Peyer's patch (tissue), 4 donors: ENCODE measurements at regions not wholly inside any gene's neighbourhood (a gene's known extent, or its start where the extent isn't known, plus 50 kb on each side); places are given as distances from the start of the nearest gene placed in this dataset.

ENCODE experiments used
- CTCF ChIP-seq, 6 experiments: fragments of 450-650 bp in 4 of 6; fragments of 200-600 bp in 2 of 6; sonication (generic) in 1 of 6; IDR thresholded peaks; one replicate each; pipeline ENCODE4 v1.5.1; 2017 to 2019; ENCODE audit warnings: antibody characterized with exemption in 6 of 6, mild to moderate bottlenecking in 3 of 6, moderate library complexity in 1 of 6
- POLR2A ChIP-seq, 2 donors: fragments of 450-650 bp; IDR thresholded peaks; one replicate each; pipeline ENCODE4 v1.5.1; 2017; ENCODE audit warnings: antibody characterized with exemption in 2 of 2, mild to moderate bottlenecking in 2 of 2, moderate library complexity in 2 of 2

- TF ChIP-seq CTCF (IDR thresholded peaks at IDR 0.05) (no peak), POLR2A (IDR thresholded peaks at IDR 0.05) (no peak)
Measured at GRCh38 chr21:38014298-38014697, 98.0 kb upstream of the KCNJ6 start.
